HG03066 (cell line): ENCODE measurements at regions not wholly inside any gene's neighbourhood (a gene's known extent, or its start where the extent isn't known, plus 50 kb on each side); places are given as distances from the start of the nearest gene placed in this dataset.
"Not testable (repeated sequence)": the region's sequence is repeated elsewhere in the genome, so short reads cannot be mapped to it uniquely, and the experiment has no call there.

Experiments
- ATAC-seq: cut with Tn5 transposase; IDR thresholded peaks from one replicate; pipeline ENCODE4 v1.9.1; 2021; ENCODE audit warnings: low read depth; ENCODE audit not compliant: unreplicated experiment

GRCh38 chrX:151042842-151043241 lies 59.7 kb downstream of the HMGB3 start:
- no peak for ATAC-seq

- ATAC-seq, result not testable (repeated sequence)
Measured at GRCh38 chrX:151066373-151066772, 83.2 kb downstream of the HMGB3 start.

GRCh38 chrX:151073767-151074166 lies 90.6 kb downstream of the HMGB3 start:
- no peak for ATAC-seq

- ATAC-seq, result no peak
Measured at GRCh38 chrX:151081016-151081415, 95.4 kb upstream of the GPR50 start.

- peak; percentile 88 for ATAC-seq
Measured at GRCh38 chrX:151082077-151082948, 94.1 kb upstream of the GPR50 start.

GRCh38 chrX:151084454-151084853 lies 91.9 kb upstream of the GPR50 start:
- ATAC-seq, result no peak

- no peak for ATAC-seq
Measured at GRCh38 chrX:151085207-151085606, 91.2 kb upstream of the GPR50 start.

GRCh38 chrX:151088221-151088620 lies 88.2 kb upstream of the GPR50 start:
- ATAC-seq, result no peak

- no peak for ATAC-seq
Measured at GRCh38 chrX:151099001-151099400, 77.4 kb upstream of the GPR50 start.

GRCh38 chrX:151100799-151101198 lies 75.6 kb upstream of the GPR50 start:
- ATAC-seq, result no peak

GRCh38 chrX:151113200-151113599 lies 63.2 kb upstream of the GPR50 start:
- not testable (repeated sequence) for ATAC-seq
